ENCODE measurements at regions not wholly inside any gene's neighbourhood (a gene's known extent, or its start where the extent isn't known, plus 50 kb on each side); places are given as distances from the start of the nearest gene placed in this dataset.
"Not testable (repeated sequence)": the region's sequence is repeated elsewhere in the genome, so short reads cannot be mapped to it uniquely, and the experiment has no call there.

DNA sequence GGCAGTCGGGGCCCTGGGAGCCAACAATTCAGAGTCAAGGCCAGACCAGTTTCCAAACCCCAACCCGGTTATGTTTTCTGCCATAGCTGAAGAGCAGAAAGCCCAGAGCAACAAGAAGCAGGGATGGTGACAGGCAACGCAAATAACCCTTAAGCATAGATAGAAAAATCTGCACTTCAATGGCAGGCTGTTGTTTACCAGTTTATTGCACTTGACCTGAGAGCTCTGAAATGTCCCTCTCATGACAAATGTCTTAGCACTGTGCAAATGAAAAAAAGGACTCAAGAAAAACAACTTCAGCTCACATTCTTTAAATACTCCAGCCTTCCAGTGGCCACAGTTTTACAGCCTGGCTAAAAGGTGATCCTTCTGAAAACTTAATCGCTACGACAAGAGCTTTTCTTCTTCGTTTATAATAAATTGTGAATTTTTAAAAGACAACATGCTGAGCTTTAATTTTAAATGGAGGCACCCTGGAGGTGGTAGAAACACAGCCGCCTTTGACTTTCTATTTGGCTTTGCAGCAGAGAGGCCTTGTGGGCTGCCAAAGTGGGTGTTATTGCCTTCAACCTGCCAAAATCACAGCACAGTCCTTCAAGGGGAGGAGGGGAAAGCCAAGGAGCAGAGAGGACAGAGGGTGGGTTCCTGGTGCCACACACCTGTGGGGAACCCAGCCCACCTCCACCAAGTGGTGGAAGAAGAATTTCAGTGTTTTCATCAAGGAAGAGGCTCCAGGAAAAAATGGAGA, 289.5 kb upstream of the CDYL start:
- Mint-ChIP-seq H3K27ac (no peak overlapping the region), H3K9me3 (peaks cover 15% of the 10 kb centered on the region), H3K27me3 (peaks cover 14% of the 10 kb centered on the region)

DNA sequence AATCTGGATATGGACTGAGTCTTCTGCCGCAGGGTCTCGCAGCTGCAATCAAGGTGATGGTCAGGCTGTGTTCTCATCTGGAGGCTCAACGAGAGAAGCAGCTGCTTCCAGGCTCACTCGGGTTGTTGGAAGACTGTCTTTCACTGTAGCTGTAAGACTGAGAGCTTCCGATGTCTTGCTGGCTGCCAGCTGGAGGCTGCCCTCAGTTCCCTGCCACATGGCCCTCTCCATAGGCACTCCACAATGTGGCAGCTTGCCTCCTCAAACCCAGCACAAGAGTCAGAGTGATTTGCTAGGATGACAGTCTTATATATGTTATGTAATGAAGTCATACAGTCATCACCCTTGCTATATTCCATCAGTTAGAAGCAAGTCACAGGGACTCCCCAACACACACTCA, 290.5 kb upstream of the CDYL start:
- Mint-ChIP-seq H3K36me3 (peaks cover 3% of the 10 kb centered on the region), H3K4me3 (no peak overlapping the region), H3K9me3 (peaks cover 15% of the 10 kb centered on the region), H3K27me3 (peaks cover 14% of the 10 kb centered on the region), H3K27ac (no peak overlapping the region), H3K4me1 (no peaks in the 10 kb centered on the region)
- DNase-seq, result no peak

More for the DNA sequence above, 289.5 kb upstream of the CDYL start:
- Mint-ChIP-seq H3K36me3 (peaks cover 3% of the 10 kb centered on the region), H3K4me3 (no peak overlapping the region), H3K4me1 (no peaks in the 10 kb centered on the region)
- no peak for DNase-seq

GRCh38 chr6:4482461-4482860, 293.7 kb upstream of the CDYL start:
- no peak for DNase-seq
- H3K27ac Mint-ChIP-seq, result no peak overlapping the region
- no peaks in the 10 kb centered on the region for H3K36me3 Mint-ChIP-seq
- H3K4me1 Mint-ChIP-seq, result no peaks in the 10 kb centered on the region
- no peak overlapping the region for H3K4me3 Mint-ChIP-seq
- H3K27me3 Mint-ChIP-seq, result peaks cover 25% of the 10 kb centered on the region
- H3K9me3 Mint-ChIP-seq, result peaks cover 3% of the 10 kb centered on the region

DNA sequence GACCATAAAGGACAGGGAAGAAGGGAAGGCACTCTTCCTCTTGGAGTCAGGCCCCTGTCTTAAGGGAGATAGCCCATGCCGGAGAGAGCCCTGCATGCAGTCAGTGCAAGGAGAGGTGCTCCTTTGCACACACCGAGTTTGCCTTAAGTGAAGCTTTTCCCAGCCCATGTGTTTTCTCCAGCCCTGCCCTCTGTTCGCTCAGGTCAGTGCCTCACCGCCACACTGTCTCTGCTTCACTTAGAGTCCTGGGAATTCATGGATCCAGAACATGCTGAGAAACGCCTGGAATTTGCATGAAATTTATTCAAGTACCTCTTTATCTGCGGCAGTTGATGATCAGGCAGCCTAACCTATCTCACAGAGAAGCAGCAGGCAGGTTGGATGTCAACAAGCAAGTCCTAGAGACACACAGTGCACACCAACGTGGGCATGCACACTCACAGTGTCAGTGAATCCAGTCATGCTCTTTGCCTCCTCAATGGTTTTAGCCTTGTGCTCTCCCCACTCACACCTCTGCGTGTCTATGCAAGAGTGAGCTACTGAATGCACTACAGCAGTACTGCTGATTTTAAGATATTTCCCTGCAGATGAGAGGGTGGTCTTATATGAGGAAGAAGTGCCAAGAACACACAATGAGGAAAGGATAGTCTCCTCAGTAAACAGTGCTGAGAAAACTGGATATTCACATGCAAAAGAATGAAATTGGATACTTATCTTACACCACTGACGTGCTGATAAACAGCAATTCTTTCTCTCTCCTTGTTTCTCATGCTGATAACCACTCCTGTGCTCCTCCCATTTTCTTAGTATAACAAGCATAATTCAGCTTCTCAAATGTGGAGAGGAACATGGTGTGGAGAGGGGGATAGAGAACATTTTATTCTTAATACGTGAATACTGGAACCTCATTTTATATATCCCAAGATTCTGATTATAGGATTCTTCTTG, 295.1 kb upstream of the CDYL start:
- no peak overlapping the region for H3K27ac Mint-ChIP-seq
- H3K27me3 Mint-ChIP-seq, result peaks cover 24% of the 10 kb centered on the region
- H3K4me1 Mint-ChIP-seq, result no peaks in the 10 kb centered on the region
- H3K36me3 Mint-ChIP-seq, result no peaks in the 10 kb centered on the region
- no peak overlapping the region for H3K4me3 Mint-ChIP-seq
- no peaks in the 10 kb centered on the region for H3K9me3 Mint-ChIP-seq
- no peak for DNase-seq

GRCh38 chr6:4478098-4478497, 298.1 kb upstream of the CDYL start:
- Mint-ChIP-seq H3K27ac (no peak overlapping the region), H3K4me3 (no peak overlapping the region), H3K36me3 (no peaks in the 10 kb centered on the region), H3K9me3 (no peaks in the 10 kb centered on the region), H3K4me1 (no peaks in the 10 kb centered on the region), H3K27me3 (peaks cover 24% of the 10 kb centered on the region)
- no peak for DNase-seq

DNA sequence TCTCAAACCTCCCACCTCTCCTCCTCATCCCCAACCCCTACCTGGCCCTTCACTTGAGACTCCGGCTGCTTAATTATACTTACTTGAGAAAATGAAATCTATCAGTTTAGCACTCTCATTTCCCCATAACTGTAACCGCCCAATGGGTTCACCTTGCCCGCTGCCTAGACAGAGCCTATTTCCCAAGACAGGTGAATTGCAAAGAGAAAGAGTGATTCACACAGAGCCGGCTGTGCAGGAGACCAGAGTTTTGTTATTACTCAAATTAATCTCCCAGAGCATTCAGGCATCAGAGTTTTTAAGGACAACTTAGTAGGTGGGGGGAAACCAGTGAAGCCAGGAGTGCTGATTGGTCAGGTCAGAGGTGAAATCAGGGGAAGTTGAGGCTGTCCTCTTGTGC, 301.4 kb upstream of the CDYL start:
- Mint-ChIP-seq H3K4me1 (no peaks in the 10 kb centered on the region), H3K4me3 (no peak overlapping the region), H3K27me3 (peaks cover 10% of the 10 kb centered on the region), H3K9me3 (peaks cover 15% of the 10 kb centered on the region), H3K36me3 (peaks cover 4% of the 10 kb centered on the region), H3K27ac (no peak overlapping the region)
- no peak for DNase-seq

DNA sequence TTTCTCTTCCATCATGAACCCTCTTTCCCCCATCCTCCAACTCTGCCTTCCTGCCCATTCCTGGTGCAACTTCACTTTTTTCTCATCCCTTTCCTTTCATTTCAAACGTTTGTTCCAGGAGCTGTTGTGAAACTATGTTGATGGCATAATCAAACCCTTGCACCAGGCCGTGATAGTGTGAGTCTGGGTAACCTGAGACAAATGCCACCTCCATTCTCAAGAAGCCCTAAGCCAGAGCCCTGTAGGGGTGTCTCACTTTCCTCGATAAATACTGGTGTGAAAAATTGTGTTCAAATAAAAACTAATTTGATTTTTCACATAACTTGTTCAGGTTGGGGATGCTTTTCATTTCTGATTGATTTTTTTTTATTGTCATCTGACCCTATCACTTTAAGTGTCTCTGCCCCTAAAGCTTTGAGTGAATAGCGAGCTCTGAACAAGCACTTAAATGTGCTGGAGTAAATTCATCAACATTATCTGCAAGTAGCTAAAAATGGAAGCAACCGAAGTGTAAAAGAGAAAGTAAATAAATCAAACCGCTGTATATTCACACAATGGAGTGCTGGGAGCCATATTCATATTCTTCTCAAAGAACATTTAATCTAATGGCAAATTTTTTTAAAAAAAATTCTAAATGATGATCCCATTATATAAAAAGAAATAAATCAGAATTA, 303.1 kb upstream of the CDYL start:
- no peak for DNase-seq
- H3K36me3 Mint-ChIP-seq, result peaks cover 4% of the 10 kb centered on the region
- H3K27me3 Mint-ChIP-seq, result peaks cover 6% of the 10 kb centered on the region
- no peaks in the 10 kb centered on the region for H3K4me1 Mint-ChIP-seq
- no peak overlapping the region for H3K27ac Mint-ChIP-seq
- no peak overlapping the region for H3K4me3 Mint-ChIP-seq
- peaks cover 15% of the 10 kb centered on the region for H3K9me3 Mint-ChIP-seq

- no peak overlapping the region for H3K4me3 Mint-ChIP-seq
- no peak for DNase-seq
- peaks cover 15% of the 10 kb centered on the region for H3K9me3 Mint-ChIP-seq
- no peak overlapping the region for H3K27ac Mint-ChIP-seq
- no peaks in the 10 kb centered on the region for H3K4me1 Mint-ChIP-seq
- peaks cover 4% of the 10 kb centered on the region for H3K36me3 Mint-ChIP-seq
- peaks cover 6% of the 10 kb centered on the region for H3K27me3 Mint-ChIP-seq
These were observed 304.0 kb upstream of the CDYL start for GRCh38 chr6:4472222-4472621.

GRCh38 chr6:4471515-4471914, 304.7 kb upstream of the CDYL start:
- not testable (repeated sequence) for H3K27ac Mint-ChIP-seq, H3K4me1 Mint-ChIP-seq, H3K4me3 Mint-ChIP-seq, H3K36me3 Mint-ChIP-seq, DNase-seq
- peaks cover 12% of the 10 kb centered on the region for H3K27me3 Mint-ChIP-seq
- H3K9me3 Mint-ChIP-seq, result peaks cover 15% of the 10 kb centered on the region

DNA sequence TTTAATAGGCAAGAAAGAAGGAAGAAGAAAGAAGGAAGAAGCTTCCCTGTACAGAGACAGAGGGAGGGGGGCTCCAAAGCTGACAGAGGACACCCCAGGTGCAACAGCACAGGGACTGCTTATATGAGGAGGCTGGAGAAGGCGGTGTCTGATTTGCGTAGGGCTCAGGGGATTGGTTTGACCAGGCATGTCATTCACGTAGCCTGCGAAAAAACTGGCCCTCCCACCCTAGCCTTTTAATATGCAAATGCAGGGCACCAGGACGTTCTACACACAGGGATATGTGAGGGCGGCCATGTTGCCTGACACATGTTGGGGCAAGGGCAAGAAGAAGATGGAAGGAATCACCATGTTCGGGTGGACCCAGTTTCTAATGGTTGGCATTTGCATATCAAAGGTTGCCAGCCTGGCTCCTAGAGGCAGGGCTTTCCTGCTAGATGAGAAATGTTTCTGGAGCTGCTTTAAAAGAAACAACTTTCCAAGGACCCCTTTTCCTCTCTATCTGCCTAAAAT, 305.4 kb upstream of the CDYL start:
- H3K27me3 Mint-ChIP-seq, result peaks cover 17% of the 10 kb centered on the region
- H3K36me3 Mint-ChIP-seq, result peaks cover 4% of the 10 kb centered on the region
- peaks cover 15% of the 10 kb centered on the region for H3K9me3 Mint-ChIP-seq
- no peak overlapping the region for H3K4me3 Mint-ChIP-seq
- no peaks in the 10 kb centered on the region for H3K4me1 Mint-ChIP-seq
- no peak overlapping the region for H3K27ac Mint-ChIP-seq
- no peak for DNase-seq

DNA sequence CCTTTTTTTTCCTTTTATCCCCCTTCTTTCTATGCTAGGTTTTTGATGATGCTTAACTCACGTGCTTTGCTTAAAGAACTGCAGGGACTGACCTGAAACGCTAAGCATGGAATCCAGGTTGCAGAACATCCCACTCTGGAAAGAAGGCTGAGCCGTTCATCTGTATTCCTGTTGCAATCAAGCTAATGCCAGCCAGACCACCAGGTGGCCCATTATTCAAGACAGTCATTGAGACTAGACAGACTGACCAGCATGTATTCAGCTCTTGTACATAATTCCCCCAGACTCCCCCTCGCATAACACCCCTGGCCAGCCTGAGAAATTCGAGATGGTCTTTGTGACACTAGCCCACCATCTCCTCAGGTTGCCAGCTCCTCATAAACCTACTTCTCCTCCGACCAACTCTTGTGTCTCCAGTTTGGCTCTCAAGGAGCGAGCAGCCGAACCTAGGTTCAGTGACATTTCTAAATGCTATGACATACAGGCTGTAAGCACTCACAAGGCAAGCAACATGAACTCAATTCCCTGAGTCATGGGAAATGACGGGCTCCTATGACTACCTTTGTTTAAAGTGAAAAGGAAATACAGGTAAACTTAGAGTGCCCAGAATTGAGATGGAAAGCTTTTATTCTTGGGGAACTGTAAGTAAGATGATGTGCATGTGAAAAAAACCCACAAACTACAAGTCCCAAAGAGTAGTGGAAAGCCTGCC, 309.3 kb upstream of the CDYL start:
- Mint-ChIP-seq H3K27me3 (peaks cover 17% of the 10 kb centered on the region), H3K4me3 (no peak overlapping the region), H3K27ac (no peak overlapping the region), H3K9me3 (peaks cover 8% of the 10 kb centered on the region), H3K36me3 (peaks cover 2% of the 10 kb centered on the region), H3K4me1 (no peaks in the 10 kb centered on the region)
- DNase-seq, result no peak

DNA sequence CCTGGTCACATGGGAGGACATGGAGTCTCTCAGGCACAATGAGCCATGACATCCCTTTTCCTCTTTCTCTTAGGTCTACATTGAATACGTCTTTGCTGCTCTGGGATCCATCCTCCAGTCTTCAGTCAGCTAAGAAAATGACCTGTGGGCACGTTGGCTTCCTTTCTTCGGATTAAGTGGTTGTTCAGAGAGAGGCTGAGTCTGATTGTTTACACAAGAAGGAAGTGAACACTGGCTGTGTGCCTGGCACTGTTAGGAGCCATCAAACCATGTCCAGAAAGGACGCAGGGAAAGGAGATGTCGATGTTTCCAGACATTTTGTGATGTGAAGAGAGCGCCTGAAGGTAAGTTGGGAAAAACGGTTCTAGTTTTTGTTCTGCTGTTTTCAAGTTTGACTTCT, 309.9 kb upstream of the CDYL start:
- Mint-ChIP-seq H3K36me3 (peaks cover under 1% of the 10 kb centered on the region), H3K9me3 (peaks cover 5% of the 10 kb centered on the region)

DNA sequence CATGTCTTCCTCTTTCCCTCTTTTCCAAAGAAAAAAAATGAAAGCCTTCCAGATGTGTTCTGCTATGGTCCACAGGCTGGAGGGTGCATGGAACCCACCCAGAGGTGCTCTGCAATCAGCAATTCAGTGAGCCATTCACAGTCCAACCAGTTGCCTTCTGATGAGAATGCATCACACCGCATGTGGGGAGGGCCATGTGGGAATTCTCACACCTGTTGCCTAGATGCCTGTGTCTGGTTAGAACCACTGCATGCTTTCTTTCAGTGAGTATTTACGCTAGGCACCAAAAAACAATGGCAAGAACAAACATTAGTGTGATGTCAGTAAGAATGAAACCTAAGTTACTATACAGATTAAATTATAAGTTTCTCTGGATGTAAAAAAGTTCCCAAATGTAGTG, 311.6 kb upstream of the CDYL start:
- no peaks in the 10 kb centered on the region for H3K36me3 Mint-ChIP-seq
- no peak overlapping the region for H3K27ac Mint-ChIP-seq
- H3K4me1 Mint-ChIP-seq, result no peaks in the 10 kb centered on the region
- no peak for DNase-seq
- H3K27me3 Mint-ChIP-seq, result peaks cover 17% of the 10 kb centered on the region
- no peaks in the 10 kb centered on the region for H3K9me3 Mint-ChIP-seq
- H3K4me3 Mint-ChIP-seq, result no peak overlapping the region

More for the DNA sequence above, 309.9 kb upstream of the CDYL start:
- no peak overlapping the region for H3K4me3 Mint-ChIP-seq
- H3K27me3 Mint-ChIP-seq, result peaks cover 17% of the 10 kb centered on the region
- no peak overlapping the region for H3K27ac Mint-ChIP-seq
- no peak for DNase-seq
- no peaks in the 10 kb centered on the region for H3K4me1 Mint-ChIP-seq

DNA sequence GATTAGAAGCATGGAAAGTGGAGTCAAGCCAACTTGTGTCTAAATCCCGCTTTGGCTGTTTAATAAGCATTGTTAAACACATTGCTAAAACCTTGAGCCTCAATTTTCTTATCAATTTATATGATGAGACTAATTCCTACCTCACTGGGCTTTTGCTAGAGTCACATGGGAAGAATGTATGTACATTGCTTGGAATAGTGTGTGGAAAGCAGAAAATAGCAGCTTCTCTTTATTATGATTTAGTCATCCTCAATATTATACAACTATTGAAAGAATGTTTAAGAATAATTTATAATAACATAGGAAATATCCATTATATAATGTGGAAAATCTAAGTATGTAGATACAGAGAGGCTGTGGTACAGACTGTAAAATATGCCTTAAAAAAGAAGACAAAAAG, 313.0 kb upstream of the CDYL start:
- DNase-seq, result no peak
- Mint-ChIP-seq H3K9me3 (no peaks in the 10 kb centered on the region), H3K27me3 (peaks cover 18% of the 10 kb centered on the region), H3K36me3 (no peaks in the 10 kb centered on the region), H3K4me3 (no peak overlapping the region), H3K4me1 (no peaks in the 10 kb centered on the region), H3K27ac (no peak overlapping the region)
